HK-2 (cell line): ENCODE measurements at regions not wholly inside any gene's neighbourhood (a gene's known extent, or its start where the extent isn't known, plus 50 kb on each side); places are given as distances from the start of the nearest gene placed in this dataset.

Source experiments
- DNase-seq: peaks from one replicate; pipeline ENCODE4 v3.0.0-alpha.2; 2018; ENCODE audit not compliant: unreplicated experiment

- DNase-seq, result no peak
These were observed 211.6 kb upstream of the MPDZ start for GRCh38 chr9:13491138-13491492.

GRCh38 chr9:13487936-13488335 is 208.4 kb upstream of the MPDZ start:
- no peak for DNase-seq

GRCh38 chr9:13487498-13487897 is 208.0 kb upstream of the MPDZ start:
- no peak for DNase-seq

- no peak for DNase-seq
These were observed 207.6 kb upstream of the MPDZ start for GRCh38 chr9:13487071-13487470.

- no peak for DNase-seq
These were observed 205.6 kb upstream of the MPDZ start for GRCh38 chr9:13485068-13485596.

- no peak for DNase-seq
These were observed 204.7 kb upstream of the MPDZ start for GRCh38 chr9:13484186-13484585.

- no peak for DNase-seq
These were observed 201.8 kb upstream of the MPDZ start for GRCh38 chr9:13481274-13481673.

GRCh38 chr9:13480693-13481092 is 201.2 kb upstream of the MPDZ start:
- DNase-seq, result no peak

GRCh38 chr9:13479096-13479495 is 199.6 kb upstream of the MPDZ start:
- no peak for DNase-seq

GRCh38 chr9:13478639-13479038 is 199.1 kb upstream of the MPDZ start:
- DNase-seq, result no peak

- no peak for DNase-seq
These were observed 198.7 kb upstream of the MPDZ start for GRCh38 chr9:13478160-13478559.

- DNase-seq, result no peak
These were observed 191.3 kb upstream of the MPDZ start for GRCh38 chr9:13470836-13471235.

GRCh38 chr9:13467157-13467556 is 187.7 kb upstream of the MPDZ start:
- DNase-seq, result no peak

GRCh38 chr9:13461414-13461991 is 182.0 kb upstream of the MPDZ start:
- no peak for DNase-seq

- DNase-seq, result no peak
These were observed 179.6 kb upstream of the MPDZ start for GRCh38 chr9:13459071-13459470.

GRCh38 chr9:13457795-13458194 is 178.3 kb upstream of the MPDZ start:
- no peak for DNase-seq

- no peak for DNase-seq
These were observed 171.2 kb upstream of the MPDZ start for GRCh38 chr9:13450723-13451122.

GRCh38 chr9:13448482-13448881 is 169.0 kb upstream of the MPDZ start:
- no peak for DNase-seq

GRCh38 chr9:13447843-13448422 is 168.4 kb upstream of the MPDZ start:
- no peak for DNase-seq

GRCh38 chr9:13446938-13447842 is 167.7 kb upstream of the MPDZ start:
- no peak for DNase-seq

- DNase-seq, result no peak
These were observed 166.9 kb upstream of the MPDZ start for GRCh38 chr9:13446286-13446937.

GRCh38 chr9:13445103-13445500 is 165.6 kb upstream of the MPDZ start:
- no peak for DNase-seq
